ENCODE measurements at regions not wholly inside any gene's neighbourhood (a gene's known extent, or its start where the extent isn't known, plus 50 kb on each side); places are given as distances from the start of the nearest gene placed in this dataset.

GRCh38 chr11:92546603-92547002 lies 322.0 kb downstream of the FAT3 start:
- TF ChIP-seq CTCF (IDR thresholded peaks at IDR 0.05; ENCODE audit: extremely low read depth, insufficient read depth, missing control alignments), result no peak
- in situ Hi-C loops (cut with MboI; ENCODE audit: low pct_unique_long_range_greater_than_20kb, low sequenced_read_pairs, unreplicated experiment), result no loop called here
- no peak for DNase-seq (ENCODE audit: low spot score)

- TF ChIP-seq CTCF (IDR thresholded peaks at IDR 0.05; ENCODE audit: extremely low read depth, insufficient read depth, missing control alignments), result no peak
- in situ Hi-C loops (cut with MboI; ENCODE audit: low pct_unique_long_range_greater_than_20kb, low sequenced_read_pairs, unreplicated experiment), result no loop called here
- DNase-seq (ENCODE audit: low spot score), result no peak
Observed at GRCh38 chr11:92550411-92550810, 325.8 kb downstream of the FAT3 start.

- TF ChIP-seq CTCF (IDR thresholded peaks at IDR 0.05; ENCODE audit: extremely low read depth, insufficient read depth, missing control alignments), result no peak
- in situ Hi-C loops (cut with MboI; ENCODE audit: low pct_unique_long_range_greater_than_20kb, low sequenced_read_pairs, unreplicated experiment), result no loop called here
Observed at GRCh38 chr11:92550871-92551270, 326.3 kb downstream of the FAT3 start.

GRCh38 chr11:92552942-92553341 lies 328.3 kb downstream of the FAT3 start:
- peak; percentile 18 for TF ChIP-seq CTCF (IDR thresholded peaks at IDR 0.05; ENCODE audit: extremely low read depth, insufficient read depth, missing control alignments)
- in situ Hi-C loops (cut with MboI; ENCODE audit: low pct_unique_long_range_greater_than_20kb, low sequenced_read_pairs, unreplicated experiment), result no loop called here
- DNase-seq (ENCODE audit: low spot score), result no peak

More at GRCh38 chr11:92550871-92551270, 326.3 kb downstream of the FAT3 start:
- DNase-seq (ENCODE audit: low spot score), result no peak

- TF ChIP-seq CTCF (IDR thresholded peaks at IDR 0.05; ENCODE audit: extremely low read depth, insufficient read depth, missing control alignments), result no peak
- in situ Hi-C loops (cut with MboI; ENCODE audit: low pct_unique_long_range_greater_than_20kb, low sequenced_read_pairs, unreplicated experiment), result no loop called here
- DNase-seq (ENCODE audit: low spot score), result no peak
Observed at GRCh38 chr11:92554688-92555087, 330.1 kb downstream of the FAT3 start.

- no peak for TF ChIP-seq CTCF (IDR thresholded peaks at IDR 0.05; ENCODE audit: extremely low read depth, insufficient read depth, missing control alignments)
- no peak for DNase-seq (ENCODE audit: low spot score)
- in situ Hi-C loops (cut with MboI; ENCODE audit: low pct_unique_long_range_greater_than_20kb, low sequenced_read_pairs, unreplicated experiment), result no loop called here
Observed at GRCh38 chr11:92556431-92556830, 331.8 kb downstream of the FAT3 start.

GRCh38 chr11:92557879-92558278 lies 333.3 kb downstream of the FAT3 start:
- in situ Hi-C loops (cut with MboI; ENCODE audit: low pct_unique_long_range_greater_than_20kb, low sequenced_read_pairs, unreplicated experiment), result no loop called here
- TF ChIP-seq CTCF (IDR thresholded peaks at IDR 0.05; ENCODE audit: extremely low read depth, insufficient read depth, missing control alignments), result no peak
- DNase-seq (ENCODE audit: low spot score), result no peak
